Testis (tissue), 2 donors: ENCODE measurements at regions not wholly inside any gene's neighbourhood (a gene's known extent, or its start where the extent isn't known, plus 50 kb on each side); places are given as distances from the start of the nearest gene placed in this dataset.
"Not testable (repeated sequence)": the region's sequence is repeated elsewhere in the genome, so short reads cannot be mapped to it uniquely, and the experiment has no call there.

ENCODE experiments used
- DNase-seq: peaks from one replicate; pipeline ENCODE4 v3.0.0-alpha.2; 2019
- H3K27ac ChIP-seq, 2 donors: fragments of 200-600 bp; sonication (generic); one replicate each; pipeline ENCODE4 v1.5.1; 2019
- H3K27me3 ChIP-seq: fragments of 200-600 bp; sonication (generic); one replicate; pipeline ENCODE4 v1.5.1; 2019
- H3K36me3 ChIP-seq: fragments of 200-600 bp; sonication (generic); one replicate; pipeline ENCODE4 v1.5.1; 2017; ENCODE audit warnings: low read depth; ENCODE audit errors: missing control alignments
- H3K4me1 ChIP-seq: fragments of 200-600 bp; sonication (generic); one replicate; pipeline ENCODE4 v1.5.1; 2019
- H3K4me3 ChIP-seq, 2 donors: fragments of 200-600 bp; sonication (generic); one replicate each; pipeline ENCODE4 v1.5.1; 2017 to 2019
- H3K9me3 ChIP-seq: fragments of 200-600 bp; sonication (generic); one replicate; pipeline ENCODE4 v1.5.1; 2017
- POLR2A ChIP-seq: fragments of 450-650 bp; IDR thresholded peaks from one replicate; pipeline ENCODE4 v1.6.1; 2017; ENCODE audit warnings: antibody characterized with exemption, mild to moderate bottlenecking, moderate library complexity
- WGBS, 2 donors: methylation state at CpG; one replicate each; pipeline ENCODE4 v1.1.5; 2018; 5-methylcytosine and 5-hydroxymethylcytosine counted together
- intact Hi-C: fragments of 100-400 bp; cut with DNase I; formaldehyde crosslinking; loops from one replicate; pipeline ENCODE4 v1.15.1; 2023; ENCODE audit warnings: low total_unique reads
- TF ChIP-seq, protein P1 (sequence below), 3 experiments: fragments of 450-650 bp in 2 of 3; fragments of 200-600 bp in 1 of 3; sonication (generic) in 1 of 3; IDR thresholded peaks; one replicate each; pipeline ENCODE4 v1.5.1; 2016 to 2019; ENCODE audit warnings: antibody characterized with exemption in 3 of 3, mild to moderate bottlenecking in 2 of 3, moderate library complexity in 1 of 3

- WGBS, 2 donors, result 91% methylated on average over 2 of the region's 2 CpGs
- H3K4me3 ChIP-seq, result no peak overlapping the region
- H3K36me3 ChIP-seq, result no peaks in the 10 kb centered on the region
- no peak overlapping the region for H3K27ac ChIP-seq
- intact Hi-C loops, result no loop called here
- DNase-seq, result no peak
- H3K9me3 ChIP-seq, result no peaks in the 10 kb centered on the region
- TF ChIP-seq, protein P1, sequence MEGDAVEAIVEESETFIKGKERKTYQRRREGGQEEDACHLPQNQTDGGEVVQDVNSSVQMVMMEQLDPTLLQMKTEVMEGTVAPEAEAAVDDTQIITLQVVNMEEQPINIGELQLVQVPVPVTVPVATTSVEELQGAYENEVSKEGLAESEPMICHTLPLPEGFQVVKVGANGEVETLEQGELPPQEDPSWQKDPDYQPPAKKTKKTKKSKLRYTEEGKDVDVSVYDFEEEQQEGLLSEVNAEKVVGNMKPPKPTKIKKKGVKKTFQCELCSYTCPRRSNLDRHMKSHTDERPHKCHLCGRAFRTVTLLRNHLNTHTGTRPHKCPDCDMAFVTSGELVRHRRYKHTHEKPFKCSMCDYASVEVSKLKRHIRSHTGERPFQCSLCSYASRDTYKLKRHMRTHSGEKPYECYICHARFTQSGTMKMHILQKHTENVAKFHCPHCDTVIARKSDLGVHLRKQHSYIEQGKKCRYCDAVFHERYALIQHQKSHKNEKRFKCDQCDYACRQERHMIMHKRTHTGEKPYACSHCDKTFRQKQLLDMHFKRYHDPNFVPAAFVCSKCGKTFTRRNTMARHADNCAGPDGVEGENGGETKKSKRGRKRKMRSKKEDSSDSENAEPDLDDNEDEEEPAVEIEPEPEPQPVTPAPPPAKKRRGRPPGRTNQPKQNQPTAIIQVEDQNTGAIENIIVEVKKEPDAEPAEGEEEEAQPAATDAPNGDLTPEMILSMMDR (IDR thresholded peaks at IDR 0.05), result no peak
- no peak for TF ChIP-seq POLR2A
- no peaks in the 10 kb centered on the region for H3K27me3 ChIP-seq
- no peaks in the 10 kb centered on the region for H3K4me1 ChIP-seq
These were observed 136.5 kb upstream of the NETO1 start for GRCh38 chr18:73004260-73004659.

- H3K4me1 ChIP-seq, result no peaks in the 10 kb centered on the region
- H3K9me3 ChIP-seq, result no peaks in the 10 kb centered on the region
- DNase-seq, result no peak
- H3K27ac ChIP-seq, result no peak overlapping the region
- no peaks in the 10 kb centered on the region for H3K27me3 ChIP-seq
- no peak overlapping the region for H3K4me3 ChIP-seq
- no peak for TF ChIP-seq POLR2A
- TF ChIP-seq, protein P1 (IDR thresholded peaks at IDR 0.05), result no peak
- intact Hi-C loops, result no loop called here
- H3K36me3 ChIP-seq, result no peaks in the 10 kb centered on the region
These were observed 132.3 kb upstream of the NETO1 start for GRCh38 chr18:72999971-73000607.

DNA sequence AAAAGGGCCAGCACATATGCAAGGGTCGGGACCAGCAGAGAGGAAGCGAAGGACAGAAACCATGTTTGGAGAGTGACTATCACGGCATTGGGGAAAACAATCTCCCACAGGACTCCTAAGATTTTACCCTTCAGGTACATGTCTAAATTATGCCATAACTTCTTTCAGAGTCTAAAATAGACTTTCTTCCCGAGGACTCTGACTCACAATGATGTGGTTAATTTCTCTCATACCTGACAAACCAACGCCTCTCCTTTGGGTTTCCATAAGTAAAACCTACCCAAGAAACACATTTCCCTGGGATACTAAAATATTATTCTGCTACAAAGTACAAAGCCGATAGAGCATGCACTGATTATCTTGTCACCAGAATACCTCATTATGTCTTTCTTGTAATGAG lies 127.8 kb upstream of the NETO1 start:
- H3K27me3 ChIP-seq, result no peaks in the 10 kb centered on the region

DNA sequence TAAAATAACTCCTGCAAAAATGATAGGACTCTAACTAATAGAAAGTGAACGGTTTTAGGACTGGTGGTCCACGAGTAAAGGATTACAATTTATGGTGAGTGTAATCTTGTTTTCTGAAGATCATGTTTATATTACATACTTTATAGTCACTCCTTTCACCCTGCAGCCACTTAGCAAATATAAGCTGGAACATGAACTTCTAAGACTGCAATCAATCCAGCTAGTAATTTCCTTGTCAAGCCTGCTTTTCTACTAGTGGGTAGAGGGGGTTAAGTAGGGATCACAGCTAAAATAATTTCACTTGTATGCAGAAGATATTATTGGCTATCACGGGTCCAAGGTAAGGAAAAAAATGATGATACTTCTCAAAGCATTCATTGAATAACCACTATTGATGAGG lies 125.5 kb upstream of the NETO1 start:
- TF ChIP-seq, protein P1 (IDR thresholded peaks at IDR 0.05), result no peak
- no peak for TF ChIP-seq POLR2A
- no peaks in the 10 kb centered on the region for H3K27me3 ChIP-seq
- no peak overlapping the region for H3K27ac ChIP-seq
- H3K9me3 ChIP-seq, result no peaks in the 10 kb centered on the region
- H3K36me3 ChIP-seq, result no peaks in the 10 kb centered on the region
- intact Hi-C loops, result no loop called here
- DNase-seq, result no peak
- H3K4me1 ChIP-seq, result no peaks in the 10 kb centered on the region
- 36 to 52% methylated on average over 3 of the region's 3 CpGs for WGBS, 2 donors
- H3K4me3 ChIP-seq, result no peak overlapping the region

More for the DNA sequence above, 127.8 kb upstream of the NETO1 start:
- no peaks in the 10 kb centered on the region for H3K4me1 ChIP-seq
- no peaks in the 10 kb centered on the region for H3K9me3 ChIP-seq
- 85 to 93% methylated on average over 6 of the region's 6 CpGs for WGBS, 2 donors
- DNase-seq, result no peak
- H3K36me3 ChIP-seq, result no peaks in the 10 kb centered on the region
- no peak overlapping the region for H3K27ac ChIP-seq
- TF ChIP-seq, protein P1 (IDR thresholded peaks at IDR 0.05), result no peak
- no peak for TF ChIP-seq POLR2A
- intact Hi-C loops, result no loop called here
- H3K4me3 ChIP-seq, result no peak overlapping the region

- Histone ChIP-seq H3K27me3 (no peaks in the 10 kb centered on the region), H3K4me3 (no peak overlapping the region), H3K4me1 (no peaks in the 10 kb centered on the region), H3K9me3 (no peaks in the 10 kb centered on the region), H3K36me3 (no peaks in the 10 kb centered on the region), H3K27ac (no peak overlapping the region)
- TF ChIP-seq, protein P1 (IDR thresholded peaks at IDR 0.05), result no peak
- no peak for TF ChIP-seq POLR2A
- WGBS, 2 donors, result 81 to 91% methylated on average over 1 of the region's 1 CpG
- intact Hi-C loops, result no loop called here
- DNase-seq, result no peak
These were observed 123.6 kb upstream of the NETO1 start for GRCh38 chr18:72991379-72991778.

- WGBS, 2 donors, result 86 to 91% methylated on average over 9 of the region's 9 CpGs
- intact Hi-C loops, H3K27ac ChIP-seq, H3K4me3 ChIP-seq, H3K36me3 ChIP-seq, DNase-seq, H3K9me3 ChIP-seq, H3K27me3 ChIP-seq, H3K4me1 ChIP-seq: not testable (repeated sequence)
These were observed 119.8 kb upstream of the NETO1 start for GRCh38 chr18:72987570-72987969.
